Fibroblast of peridontal ligament (primary cell): ENCODE measurements at regions not wholly inside any gene's neighbourhood (a gene's known extent, or its start where the extent isn't known, plus 50 kb on each side); places are given as distances from the start of the nearest gene placed in this dataset.
A peak's percentile ranks its signal among the peaks of the same experiment; 100 is the strongest.
"Not testable (repeated sequence)": the region's sequence is repeated elsewhere in the genome, so short reads cannot be mapped to it uniquely, and the experiment has no call there.

ENCODE experiments used
- DNase-seq: peaks from one replicate; pipeline ENCODE4 v3.0.0-alpha.2; 2010; ENCODE audit errors: extremely low read depth

GRCh38 chr12:84397263-84397662 is 515.3 kb downstream of the SLC6A15 start:
- peak; percentile 13 for DNase-seq

DNA sequence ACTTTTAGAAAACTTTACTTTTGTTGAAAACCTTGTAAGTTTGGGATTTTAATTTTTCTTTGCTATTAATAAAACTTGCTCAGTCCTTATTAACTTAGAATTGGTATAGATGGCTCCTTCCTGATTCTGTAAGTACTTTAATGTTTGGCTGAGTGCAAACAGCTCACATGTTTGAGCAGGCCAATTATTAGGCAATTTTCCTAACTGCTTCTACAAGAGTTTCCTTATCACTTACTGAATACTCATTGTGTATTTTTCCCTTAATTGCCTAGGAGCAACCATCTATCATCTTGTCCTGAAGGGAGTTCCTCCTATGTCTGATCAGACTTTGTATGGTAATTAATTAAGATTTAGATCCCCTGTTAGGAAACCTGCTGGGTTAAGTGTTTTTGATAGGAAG is 521.4 kb downstream of the SLC6A15 start:
- DNase-seq = not testable (repeated sequence)

DNA sequence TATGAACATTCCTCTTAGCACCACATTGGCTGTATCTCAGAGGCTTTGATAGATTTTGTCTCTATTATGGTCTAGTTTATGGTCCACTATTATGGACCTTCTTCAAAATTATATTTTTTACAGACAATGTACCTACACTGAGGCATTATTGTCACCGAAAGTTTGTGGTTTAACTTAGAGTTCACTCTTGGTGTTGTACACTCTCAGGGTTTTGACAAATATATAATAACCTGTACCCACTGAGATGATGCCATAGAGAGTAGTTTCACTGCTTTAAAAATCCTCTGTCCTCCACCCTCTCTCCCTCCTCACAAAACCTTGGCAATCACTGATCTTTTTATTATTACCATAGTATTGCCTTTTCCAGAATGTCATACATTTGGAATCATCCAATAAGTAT is 528.2 kb downstream of the SLC6A15 start:
- DNase-seq = no peak

GRCh38 chr12:84382486-84382885 is 530.1 kb downstream of the SLC6A15 start:
- peak; percentile 77 for DNase-seq

- no peak for DNase-seq
These were observed 536.3 kb downstream of the SLC6A15 start for GRCh38 chr12:84376320-84376719.

DNA sequence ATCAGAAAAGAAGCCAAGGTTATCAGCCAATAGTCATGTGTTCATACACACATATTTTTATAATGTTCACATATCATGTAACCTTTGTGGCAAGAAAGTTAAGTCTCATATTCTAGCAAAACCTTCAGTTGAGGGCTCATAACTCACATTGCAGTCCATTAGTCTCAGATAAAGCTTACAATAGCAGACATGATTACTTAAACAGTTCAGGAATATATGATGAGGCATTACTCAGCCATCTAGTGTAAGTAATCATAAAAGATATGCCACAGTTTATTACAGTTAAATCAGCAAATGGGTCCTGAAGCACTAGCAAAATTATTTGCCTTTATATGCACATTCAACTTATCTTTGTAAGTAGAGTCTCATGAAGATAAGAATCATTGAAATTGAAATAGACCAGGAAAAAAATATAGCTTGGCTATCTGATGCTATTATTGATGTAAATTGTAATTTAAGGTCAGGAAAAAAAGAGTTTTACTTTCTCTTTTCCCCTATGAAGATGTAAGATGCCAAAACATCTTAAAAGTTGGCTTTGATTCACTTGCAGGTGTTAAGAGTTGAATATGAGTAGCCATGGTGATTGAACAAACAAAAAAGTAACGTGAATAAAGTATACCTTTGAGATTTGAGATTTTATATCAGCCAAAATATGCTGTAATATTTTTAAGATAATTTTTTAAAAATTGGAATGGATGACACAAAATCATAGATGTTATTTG is 537.0 kb downstream of the SLC6A15 start:
- DNase-seq = peak; percentile 25

GRCh38 chr12:84362552-84362897 is 550.1 kb downstream of the SLC6A15 start:
- DNase-seq = no peak

- no peak for DNase-seq
These were observed 550.7 kb downstream of the SLC6A15 start for GRCh38 chr12:84361651-84362551.

DNA sequence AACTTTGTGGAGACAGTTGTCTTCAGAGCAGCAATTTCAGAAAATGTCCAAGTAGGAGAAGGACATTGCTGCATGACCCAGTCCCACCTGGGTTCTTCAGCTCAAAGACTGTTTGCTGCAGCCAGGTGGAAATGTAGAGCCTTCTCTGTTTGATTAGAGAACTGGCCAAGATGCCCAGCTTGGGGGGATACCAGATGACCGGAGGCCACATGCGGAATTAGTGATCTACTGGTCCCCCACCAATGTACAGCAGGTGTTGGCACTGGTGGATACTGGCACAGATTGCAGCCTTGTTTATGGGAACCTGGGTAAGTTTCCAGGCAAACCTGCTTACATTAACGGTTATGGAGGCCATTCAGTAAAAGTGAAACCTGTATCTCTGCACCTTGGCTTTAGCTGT is 555.3 kb downstream of the SLC6A15 start:
- DNase-seq = no peak

DNA sequence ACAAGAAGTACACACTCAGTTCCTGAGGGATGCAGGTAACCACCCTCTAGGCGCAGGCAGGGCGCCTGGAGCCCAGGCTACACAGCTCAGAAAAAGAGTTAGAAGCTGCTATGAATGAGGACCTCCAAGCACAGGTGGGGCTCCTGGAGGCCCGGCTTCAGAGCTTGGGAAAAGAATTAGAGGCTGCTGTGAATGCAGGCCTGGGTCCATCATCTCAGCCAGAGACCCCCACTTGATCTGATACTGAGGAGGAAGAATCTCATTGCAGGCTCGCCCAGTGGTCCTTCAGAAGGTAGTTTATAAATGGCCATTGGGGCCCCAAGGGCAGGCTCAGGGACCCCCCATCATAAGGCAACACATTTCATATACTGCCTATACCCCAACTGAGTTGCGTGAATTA is 556.4 kb downstream of the SLC6A15 start:
- DNase-seq = no peak

DNA sequence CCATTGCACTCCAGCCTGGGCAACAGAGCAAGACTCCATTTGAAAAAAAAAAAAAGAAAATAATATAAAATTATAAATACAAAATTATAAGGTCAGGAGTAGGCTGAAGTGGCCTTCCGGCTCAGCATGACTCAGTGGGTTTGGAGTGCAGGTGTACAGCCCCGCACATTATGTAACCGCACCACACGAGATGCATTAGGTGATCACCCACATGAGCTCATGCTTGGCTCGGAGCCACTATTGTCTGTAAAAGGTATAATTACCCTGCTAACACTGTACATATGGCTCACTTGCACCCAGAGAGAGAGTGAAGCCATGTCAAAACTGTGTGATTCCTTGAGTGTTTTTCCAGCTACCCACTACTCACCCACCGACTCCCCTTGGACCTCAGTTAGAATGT is 557.0 kb downstream of the SLC6A15 start:
- no peak for DNase-seq

DNA sequence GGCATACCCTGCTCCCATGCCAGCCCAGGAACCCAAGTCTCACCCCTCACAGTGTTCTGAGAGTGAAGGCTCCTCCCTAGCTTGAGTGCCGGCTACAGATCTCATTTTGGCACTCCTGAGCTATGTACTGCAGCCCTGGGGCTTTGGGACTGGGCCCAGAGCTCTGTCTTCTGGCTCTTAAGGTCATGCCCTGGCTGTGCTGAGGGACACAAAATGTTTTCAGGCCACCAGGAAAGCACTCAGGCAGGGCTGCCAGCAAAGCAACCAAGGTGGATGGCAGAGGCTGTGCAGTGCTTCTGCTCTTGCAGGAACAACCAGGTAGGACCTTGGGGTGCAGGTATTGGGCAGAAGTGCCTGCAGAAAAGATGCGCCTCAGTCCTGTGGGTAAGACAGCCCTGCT is 564.0 kb downstream of the SLC6A15 start:
- no peak for DNase-seq

DNA sequence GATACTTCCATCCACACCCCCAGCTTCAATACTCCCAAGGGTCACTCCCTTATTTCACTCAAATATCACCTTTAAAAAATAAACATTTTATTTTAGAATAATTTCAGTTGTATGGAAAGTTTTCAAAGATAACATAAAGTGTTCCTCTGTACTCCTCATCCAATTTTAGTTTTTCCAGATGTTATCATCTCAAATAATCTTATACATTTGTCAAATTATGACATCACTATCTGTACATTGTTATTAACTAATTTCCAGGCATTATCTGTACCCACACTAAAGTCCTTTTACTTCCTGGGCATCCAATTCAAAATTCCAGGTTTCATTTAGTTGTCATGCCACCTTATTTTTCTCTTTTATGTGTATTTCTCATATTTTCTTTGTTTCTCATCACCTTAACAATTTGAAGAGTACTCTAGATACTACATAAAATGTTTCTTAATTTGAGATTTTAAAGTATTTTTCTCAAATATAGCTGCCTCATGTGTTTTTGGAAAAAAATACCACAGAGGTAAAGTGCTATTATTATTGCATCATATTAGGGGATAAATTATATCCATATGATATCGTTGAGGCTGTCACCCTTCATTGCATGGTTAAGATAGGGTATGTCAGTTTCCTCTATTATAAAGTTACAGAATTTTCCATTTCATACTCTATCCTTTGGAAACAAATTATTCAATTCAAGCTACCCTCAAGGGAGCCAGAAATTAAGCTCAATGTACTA is 571.0 kb downstream of the SLC6A15 start:
- DNase-seq = no peak

GRCh38 chr12:84336231-84336630 is 576.4 kb downstream of the SLC6A15 start:
- peak; percentile 8 for DNase-seq

DNA sequence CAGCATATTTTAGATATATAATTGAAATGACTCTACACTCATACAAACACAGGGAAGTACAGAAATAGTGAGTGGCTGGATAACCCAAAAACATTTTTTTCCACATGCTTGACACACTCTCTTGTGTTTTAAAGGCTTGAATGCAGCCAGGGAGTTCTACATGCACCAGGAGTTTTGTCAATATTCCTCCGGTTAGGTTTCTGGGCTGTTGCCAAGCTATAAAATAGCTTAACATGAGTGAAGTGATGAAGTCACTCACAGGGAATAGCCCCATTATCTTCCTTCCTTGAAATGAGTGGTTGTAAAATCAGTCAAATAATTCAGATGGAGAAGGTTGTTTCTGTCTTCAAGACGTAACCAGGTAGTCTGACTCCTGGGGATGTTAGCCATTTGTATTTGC is 582.7 kb downstream of the SLC6A15 start:
- no peak for DNase-seq

DNA sequence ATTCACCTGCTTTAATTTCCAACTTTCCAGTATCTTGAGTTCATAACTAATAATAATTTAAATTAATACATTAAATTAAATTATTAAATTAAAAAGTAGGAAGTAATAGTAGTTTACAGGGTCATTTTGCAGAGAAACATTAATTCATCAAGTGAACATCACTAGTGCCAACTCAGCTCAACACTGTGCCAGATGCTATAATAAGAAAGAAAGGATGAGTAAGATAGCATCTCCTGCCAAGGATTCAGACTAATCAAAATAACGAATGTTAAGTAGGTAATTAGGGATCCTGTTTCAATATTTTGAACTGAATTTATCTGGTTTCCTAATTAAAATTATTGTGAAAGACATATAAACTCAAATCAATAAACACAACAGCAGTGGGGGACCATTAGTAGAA is 596.7 kb downstream of the SLC6A15 start:
- peak; percentile 9 for DNase-seq

DNA sequence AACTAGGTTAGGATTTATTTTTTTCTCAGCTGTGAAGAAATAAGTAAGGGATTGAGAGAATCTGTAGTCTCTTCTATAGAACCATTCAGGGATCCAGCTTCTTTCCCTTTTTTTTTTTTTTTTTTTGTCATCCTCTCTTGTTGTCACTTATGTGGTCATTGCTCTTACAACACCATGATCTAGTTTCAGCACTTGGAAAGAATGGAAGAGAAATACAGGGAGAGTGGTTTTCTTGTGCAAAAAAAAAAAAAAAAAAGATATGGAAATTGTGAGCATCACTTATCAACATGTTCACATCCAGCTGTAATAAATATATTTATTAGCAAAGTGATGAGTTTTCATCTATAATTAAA is 599.3 kb downstream of the SLC6A15 start:
- no peak for DNase-seq

DNA sequence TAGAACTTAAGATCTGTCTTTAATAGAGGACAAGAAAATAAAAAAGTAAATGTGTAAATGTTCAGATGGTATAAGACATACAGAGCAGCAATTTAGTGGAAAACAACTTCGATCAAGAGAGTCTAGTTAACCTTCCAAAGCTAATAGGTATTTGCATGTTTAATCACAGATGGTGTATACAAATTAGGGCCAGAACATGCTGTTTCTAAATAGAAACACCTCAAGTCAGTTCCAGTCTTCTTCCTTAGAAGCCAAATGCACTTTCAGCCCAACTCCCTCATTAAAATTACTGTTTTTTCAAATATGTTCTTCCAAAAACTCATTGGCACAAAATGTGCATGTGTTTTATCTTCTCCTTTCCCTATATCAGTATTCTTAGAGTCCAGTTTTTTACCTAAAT is 604.4 kb downstream of the SLC6A15 start:
- DNase-seq = no peak

DNA sequence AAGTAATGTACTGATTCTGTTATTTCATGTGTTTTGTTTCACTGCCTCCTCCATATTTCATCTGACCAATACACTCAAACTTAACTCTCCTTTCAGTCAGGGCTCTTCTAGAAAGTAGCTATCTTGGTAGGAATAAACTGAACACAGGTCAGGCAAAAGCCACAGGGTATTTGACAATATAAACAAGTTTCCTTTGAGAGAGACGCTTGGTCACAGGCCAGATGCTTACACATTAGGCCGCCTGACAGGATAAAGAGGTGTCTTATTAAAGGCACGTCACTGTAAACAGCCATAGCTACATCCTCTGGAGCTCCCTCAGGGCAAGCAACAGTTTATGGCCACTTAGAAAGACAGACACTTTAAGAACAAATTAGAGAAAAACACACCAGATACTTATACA is 607.5 kb downstream of the SLC6A15 start:
- DNase-seq = no peak

DNA sequence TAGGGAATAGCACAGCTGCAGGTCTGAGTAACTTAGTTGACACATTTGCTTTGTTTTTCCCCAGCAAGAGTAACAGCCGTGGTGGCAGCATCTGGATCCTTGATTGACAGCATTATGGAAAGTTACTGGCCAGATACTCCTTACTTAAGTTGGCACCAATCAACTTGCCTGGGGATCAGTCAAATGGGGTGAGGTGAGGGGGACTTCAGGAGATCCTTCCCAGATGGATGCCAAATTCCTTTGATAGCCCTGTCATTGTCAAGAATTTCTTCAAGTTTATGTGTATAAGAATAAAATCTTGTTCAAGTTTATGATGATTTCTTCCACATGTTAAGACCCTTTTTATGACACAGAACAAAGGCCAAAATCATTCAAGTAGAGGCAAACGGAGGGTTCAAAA is 618.4 kb downstream of the SLC6A15 start:
- DNase-seq = no peak

- DNase-seq = peak; percentile 1
These were observed 622.4 kb downstream of the SLC6A15 start for GRCh38 chr12:84290168-84290567.

DNA sequence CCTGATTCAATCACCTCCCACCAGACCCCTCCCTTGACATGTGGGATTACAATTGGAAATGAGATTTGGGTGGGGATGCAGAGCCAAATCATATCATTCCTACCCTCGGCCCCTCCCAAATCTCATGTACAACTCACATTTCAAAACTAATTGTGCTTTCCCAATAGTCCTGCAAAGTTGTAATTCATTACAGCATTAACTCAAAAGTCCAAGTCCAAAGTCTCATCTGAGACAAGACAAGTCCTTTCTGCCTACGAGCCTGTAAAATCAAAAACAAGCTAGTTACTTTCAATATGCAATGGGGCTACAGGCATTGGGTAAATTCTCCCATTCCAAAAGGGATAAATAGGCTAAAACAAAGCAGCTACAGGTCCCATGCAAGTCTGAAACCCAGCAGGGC is 634.6 kb downstream of the SLC6A15 start:
- no peak for DNase-seq

- peak; percentile 2 for DNase-seq
These were observed 636.4 kb downstream of the SLC6A15 start for GRCh38 chr12:84276215-84276614.
